Thoracic aorta (tissue), 2 donors: ENCODE measurements at regions not wholly inside any gene's neighbourhood (a gene's known extent, or its start where the extent isn't known, plus 50 kb on each side); places are given as distances from the start of the nearest gene placed in this dataset.

Source experiments
- ATAC-seq: fragments of 150-250 bp; one replicate; pipeline ENCODE4 v1.8.0; 2017; ENCODE audit warnings: low read depth; ENCODE audit not compliant: insufficient number of reproducible peaks, low FRiP score
- DNase-seq: peaks from one replicate; pipeline ENCODE4 v3.0.0-alpha.2; 2020; ENCODE audit warnings: low spot score
- H3K27ac ChIP-seq, 2 donors: fragments of 200-600 bp; sonication (generic); 1 replicate in 1 of 2; 2 replicates in 1 of 2; pipeline ENCODE4 v1.5.1; 2016; ENCODE audit warnings: mild to moderate bottlenecking in 2 of 2, moderate library complexity in 2 of 2
- H3K27me3 ChIP-seq: fragments of 200-600 bp; sonication (generic); replicated peaks from 2 replicates; pipeline ENCODE4 v1.6.0; 2016; ENCODE audit warnings: mild to moderate bottlenecking; ENCODE audit not compliant: insufficient read depth
- H3K36me3 ChIP-seq: fragments of 200-600 bp; sonication (generic); one replicate; pipeline ENCODE4 v1.5.1; 2016
- H3K4me1 ChIP-seq, 2 donors: fragments of 200-600 bp; sonication (generic); 1 replicate in 1 of 2; 2 replicates in 1 of 2; pipeline versions ENCODE4 v1.5.1 to v1.6.0; 2016; ENCODE audit warnings: low read depth in 2 of 2, mild to moderate bottlenecking in 1 of 2; ENCODE audit not compliant: control insufficient read depth in 1 of 2
- H3K4me3 ChIP-seq: fragments of 200-600 bp; sonication (generic); 2 replicates; pipeline ENCODE4 v1.5.1; 2016; ENCODE audit warnings: mild to moderate bottlenecking
- H3K9me3 ChIP-seq: fragments of 200-600 bp; sonication (generic); 2 replicates; pipeline ENCODE4 v1.5.1; 2016
- TF ChIP-seq, protein P1 (sequence below): fragments of 200-600 bp; sonication (generic); IDR thresholded peaks from one replicate; pipeline ENCODE4 v1.5.1; 2019; ENCODE audit warnings: antibody characterized with exemption

DNA sequence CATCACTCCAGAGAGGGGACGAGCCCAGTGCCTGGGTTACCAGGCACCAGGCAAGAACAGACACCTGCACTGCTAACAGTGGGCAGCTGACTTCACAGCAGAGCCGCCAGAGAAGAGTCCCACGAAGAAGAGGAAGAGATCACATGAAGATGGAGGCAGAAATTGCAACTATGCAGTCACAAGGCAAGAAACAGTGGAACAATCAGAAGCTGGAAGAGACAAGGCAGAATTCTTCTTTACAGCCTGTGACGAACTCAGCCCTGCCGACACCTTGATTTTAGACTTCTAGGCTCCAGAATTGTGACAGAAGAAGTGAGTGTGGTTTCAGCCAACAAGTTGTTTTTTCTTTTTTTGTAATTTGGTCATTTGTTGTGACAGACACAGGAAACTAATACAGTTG is 59.2 kb downstream of the IL12A start:
- DNase-seq, result no peak
- TF ChIP-seq, protein P1, sequence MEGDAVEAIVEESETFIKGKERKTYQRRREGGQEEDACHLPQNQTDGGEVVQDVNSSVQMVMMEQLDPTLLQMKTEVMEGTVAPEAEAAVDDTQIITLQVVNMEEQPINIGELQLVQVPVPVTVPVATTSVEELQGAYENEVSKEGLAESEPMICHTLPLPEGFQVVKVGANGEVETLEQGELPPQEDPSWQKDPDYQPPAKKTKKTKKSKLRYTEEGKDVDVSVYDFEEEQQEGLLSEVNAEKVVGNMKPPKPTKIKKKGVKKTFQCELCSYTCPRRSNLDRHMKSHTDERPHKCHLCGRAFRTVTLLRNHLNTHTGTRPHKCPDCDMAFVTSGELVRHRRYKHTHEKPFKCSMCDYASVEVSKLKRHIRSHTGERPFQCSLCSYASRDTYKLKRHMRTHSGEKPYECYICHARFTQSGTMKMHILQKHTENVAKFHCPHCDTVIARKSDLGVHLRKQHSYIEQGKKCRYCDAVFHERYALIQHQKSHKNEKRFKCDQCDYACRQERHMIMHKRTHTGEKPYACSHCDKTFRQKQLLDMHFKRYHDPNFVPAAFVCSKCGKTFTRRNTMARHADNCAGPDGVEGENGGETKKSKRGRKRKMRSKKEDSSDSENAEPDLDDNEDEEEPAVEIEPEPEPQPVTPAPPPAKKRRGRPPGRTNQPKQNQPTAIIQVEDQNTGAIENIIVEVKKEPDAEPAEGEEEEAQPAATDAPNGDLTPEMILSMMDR, result no peak
- Histone ChIP-seq H3K9me3 (no peaks in the 10 kb centered on the region), H3K27ac (no peak overlapping the region), H3K4me1 (peaks cover 10 to 28% of the 10 kb centered on the region in 2 donors), H3K27me3 (no peaks in the 10 kb centered on the region), H3K36me3 (no peaks in the 10 kb centered on the region), H3K4me3 (no peak overlapping the region)
- no peak for ATAC-seq

DNA sequence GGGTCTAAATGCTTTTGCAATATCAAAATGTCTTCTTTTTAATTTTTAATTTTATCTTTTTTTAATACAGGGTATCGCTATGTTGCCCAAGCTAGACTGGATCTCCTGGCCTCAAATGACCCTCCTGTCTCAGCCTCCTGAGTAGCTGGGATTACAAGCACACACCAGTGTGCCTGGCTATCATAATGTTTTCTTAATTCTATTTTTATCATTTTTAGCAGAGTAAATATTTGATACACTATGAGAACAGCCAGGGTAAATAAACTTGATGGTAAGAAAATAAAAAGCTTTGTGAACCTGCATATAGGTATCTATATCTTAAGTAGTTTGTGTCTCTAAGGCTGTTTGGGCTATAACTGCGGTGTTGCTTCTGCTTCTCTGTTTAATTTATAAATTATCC is 60.4 kb downstream of the IL12A start:
- H3K4me3 ChIP-seq, result no peak overlapping the region
- ATAC-seq (no peak), DNase-seq (no peak)
- no peaks in the 10 kb centered on the region for H3K9me3 ChIP-seq
- H3K4me1 ChIP-seq, result peaks cover 10 to 34% of the 10 kb centered on the region in 2 donors
- TF ChIP-seq, protein P1, result no peak
- no peaks in the 10 kb centered on the region for H3K27me3 ChIP-seq
- H3K27ac ChIP-seq, result no peak overlapping the region
- no peaks in the 10 kb centered on the region for H3K36me3 ChIP-seq

DNA sequence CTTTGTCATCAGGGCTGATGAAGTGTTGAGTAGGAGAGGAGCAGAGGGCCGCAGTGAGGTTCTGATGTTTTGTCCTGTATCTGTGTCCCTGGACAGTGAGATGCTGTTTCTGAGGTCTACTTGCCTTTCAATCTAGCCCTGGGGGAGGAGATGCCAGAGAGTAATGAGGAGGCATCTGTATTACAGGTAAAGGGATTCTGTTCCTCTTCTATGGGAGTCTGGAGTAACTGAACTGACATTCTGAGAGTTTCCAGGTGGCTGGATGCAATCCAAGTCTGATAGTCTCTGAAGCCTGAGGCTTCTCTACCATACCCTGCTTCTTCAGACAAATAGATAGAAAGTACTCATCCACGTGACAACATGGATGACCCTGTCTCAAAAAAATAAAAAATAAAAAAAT is 60.9 kb downstream of the IL12A start:
- Histone ChIP-seq H3K4me3 (no peak overlapping the region), H3K27me3 (no peaks in the 10 kb centered on the region), H3K4me1 (peaks cover 10 to 34% of the 10 kb centered on the region in 2 donors), H3K27ac (no peak overlapping the region), H3K36me3 (no peaks in the 10 kb centered on the region), H3K9me3 (no peaks in the 10 kb centered on the region)
- TF ChIP-seq, protein P1, result no peak
- DNase-seq (no peak), ATAC-seq (no peak)

DNA sequence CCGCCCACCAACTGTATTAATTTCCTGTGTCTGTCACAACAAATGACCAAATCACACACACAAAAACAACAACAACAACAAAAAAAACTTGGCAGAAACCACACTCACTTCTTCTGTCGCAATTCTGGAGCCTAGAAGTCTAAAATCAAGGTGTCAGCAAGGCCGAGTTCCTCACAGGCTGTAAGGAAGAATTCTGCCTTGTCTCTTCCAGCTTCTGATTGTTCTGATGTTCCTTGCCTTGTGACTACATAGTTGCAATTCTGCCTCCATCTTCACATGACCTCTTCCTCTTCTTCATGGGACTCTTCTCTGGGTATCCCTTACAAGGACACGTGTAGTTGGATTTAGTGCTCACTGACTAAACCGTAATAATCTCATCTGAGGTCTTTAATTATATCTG is 61.4 kb downstream of the IL12A start:
- ATAC-seq, result no peak
- no peak overlapping the region for H3K4me3 ChIP-seq
- TF ChIP-seq, protein P1, result no peak
- peaks cover 10 to 34% of the 10 kb centered on the region in 2 donors for H3K4me1 ChIP-seq
- no peaks in the 10 kb centered on the region for H3K36me3 ChIP-seq
- H3K27ac ChIP-seq, result no peak overlapping the region
- no peaks in the 10 kb centered on the region for H3K27me3 ChIP-seq
- no peaks in the 10 kb centered on the region for H3K9me3 ChIP-seq
- DNase-seq, result no peak

DNA sequence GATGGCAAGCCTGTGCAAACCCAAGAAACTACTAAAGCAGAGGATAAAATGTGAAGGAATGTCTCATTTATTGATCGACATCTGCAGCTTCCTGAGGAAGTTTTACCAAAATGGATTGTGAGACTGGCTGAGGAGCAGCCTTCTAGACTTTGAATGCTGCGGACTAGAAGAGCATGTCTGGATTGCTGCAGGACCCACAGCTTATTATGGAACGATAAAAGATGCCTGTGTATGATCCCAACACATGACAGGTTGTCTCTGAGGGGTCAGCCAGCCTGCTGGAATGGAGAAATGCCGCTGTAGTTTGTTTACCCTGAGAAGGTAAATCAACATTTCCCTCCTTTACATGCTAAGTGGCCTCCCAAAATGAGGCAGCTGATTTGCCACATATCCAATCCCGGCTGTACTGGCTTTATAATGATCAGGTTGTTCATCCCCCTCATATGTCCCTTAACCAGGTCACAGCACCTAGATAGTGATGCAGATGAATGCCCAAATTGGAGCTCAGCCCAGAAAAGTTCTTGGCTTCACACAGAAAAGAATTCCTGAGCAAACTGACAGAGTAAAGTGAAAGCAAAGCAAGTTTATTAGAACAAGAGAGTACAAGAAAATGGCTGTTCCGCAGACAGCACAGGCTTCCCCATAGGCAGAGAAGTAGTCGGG is 63.9 kb downstream of the IL12A start:
- DNase-seq (no peak), ATAC-seq (no peak)
- Histone ChIP-seq H3K36me3 (no peaks in the 10 kb centered on the region), H3K4me3 (peak overlapping the region; percentile 44), H3K27ac (no peak overlapping the region), H3K9me3 (no peaks in the 10 kb centered on the region), H3K4me1 (peaks cover 10 to 34% of the 10 kb centered on the region in 2 donors), H3K27me3 (no peaks in the 10 kb centered on the region)
- TF ChIP-seq, protein P1, result no peak
